ENCODE measurements at regions not wholly inside any gene's neighbourhood (a gene's known extent, or its start where the extent isn't known, plus 50 kb on each side); places are given as distances from the start of the nearest gene placed in this dataset.

- TF ChIP-seq REST (IDR thresholded peaks at IDR 0.05; ENCODE audit: insufficient read depth in 1 of 2, low read depth in 2 of 2, low read length in 2 of 2): 0 out of 4 replicates have a peak, but pooled peaks of 1 of the 2 experiments have one; percentile 49
- no peak for TF ChIP-seq POLR2AphosphoS5 (IDR thresholded peaks at IDR 0.05; ENCODE audit: low read depth, low read length)
These were observed 791.4 kb upstream of the RBFOX1 start for GRCh38 chr16:6541267-6541666.
